ENCODE measurements at regions not wholly inside any gene's neighbourhood (a gene's known extent, or its start where the extent isn't known, plus 50 kb on each side); places are given as distances from the start of the nearest gene placed in this dataset.

- no peak for TF ChIP-seq CTCF (conservative IDR thresholded peaks at IDR 0.05)
- no peak overlapping the region for H3K27ac ChIP-seq
Measured at GRCh38 chr3:165519687-165520086, 317.5 kb downstream of the BCHE start.

DNA sequence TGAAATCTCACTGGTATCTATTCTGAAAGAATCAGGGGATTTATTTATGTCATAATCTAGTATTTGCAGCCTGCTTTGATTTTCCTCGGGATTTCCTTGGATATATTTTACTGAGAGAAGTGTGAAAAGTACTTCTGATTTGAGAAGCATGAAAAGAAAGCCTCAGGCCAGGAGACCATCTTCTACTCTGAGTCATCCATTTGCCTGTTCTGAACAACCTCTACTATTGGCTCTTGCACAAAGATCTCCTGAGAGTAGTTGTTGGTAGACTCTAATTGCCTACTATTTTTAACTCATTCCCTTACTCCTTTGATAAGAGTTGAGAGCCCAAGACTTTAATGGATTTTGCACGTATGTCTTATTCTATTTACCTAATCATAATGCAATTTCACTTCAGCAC lies 318.9 kb downstream of the BCHE start:
- H3K27ac ChIP-seq = no peak overlapping the region
- no peak for TF ChIP-seq CTCF (conservative IDR thresholded peaks at IDR 0.05)

GRCh38 chr3:165513715-165514701 lies 317.8 kb upstream of the SLITRK3 start:
- no peak for TF ChIP-seq CTCF (conservative IDR thresholded peaks at IDR 0.05)
- H3K27ac ChIP-seq = no peak overlapping the region

DNA sequence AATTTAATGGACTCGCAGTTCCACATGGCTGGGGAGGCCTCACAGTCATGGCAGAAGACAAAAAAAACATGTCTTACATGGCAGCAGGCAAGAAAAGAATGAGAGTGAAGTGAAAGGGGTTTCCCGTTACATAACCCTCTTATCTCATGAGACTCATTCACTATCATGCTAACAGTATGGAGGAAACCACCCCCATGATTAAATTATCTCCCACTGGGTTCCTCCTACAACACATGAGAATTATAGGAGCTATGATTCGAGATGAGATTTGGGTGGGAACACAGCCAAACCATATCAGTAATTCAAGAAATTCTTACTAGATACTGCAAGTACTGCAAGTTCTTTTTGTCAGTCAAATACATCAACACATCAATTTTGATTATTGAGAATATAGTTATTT lies 311.4 kb upstream of the SLITRK3 start:
- H3K27ac ChIP-seq = no peak overlapping the region
- no peak for TF ChIP-seq CTCF (conservative IDR thresholded peaks at IDR 0.05)

GRCh38 chr3:165507060-165507459 lies 310.9 kb upstream of the SLITRK3 start:
- TF ChIP-seq CTCF (conservative IDR thresholded peaks at IDR 0.05) = no peak
- no peak overlapping the region for H3K27ac ChIP-seq

- H3K27ac ChIP-seq = no peak overlapping the region
Measured at GRCh38 chr3:165505657-165506056, 309.5 kb upstream of the SLITRK3 start.

DNA sequence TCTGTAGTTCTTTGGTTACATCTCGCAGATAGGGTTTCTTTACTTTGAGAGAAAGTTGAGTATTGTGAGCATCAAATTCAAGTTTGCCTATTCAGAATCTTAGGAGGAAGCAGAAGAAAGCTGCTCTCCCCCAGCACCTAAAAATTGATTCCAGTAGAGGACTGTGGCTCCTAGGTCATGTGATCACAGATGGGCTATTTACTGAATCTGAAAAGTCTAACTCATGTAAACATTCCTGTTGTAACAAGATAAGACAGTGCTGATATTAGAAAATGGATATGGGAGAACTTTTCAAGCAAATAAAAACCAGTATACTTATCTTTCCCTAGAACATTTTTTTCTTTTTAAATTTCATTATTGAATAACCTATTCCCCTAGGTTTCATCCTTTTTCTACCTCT lies 308.4 kb upstream of the SLITRK3 start:
- H3K27ac ChIP-seq = no peak overlapping the region
- no peak for TF ChIP-seq CTCF (conservative IDR thresholded peaks at IDR 0.05)

More at GRCh38 chr3:165505657-165506056, 309.5 kb upstream of the SLITRK3 start:
- no peak for TF ChIP-seq CTCF (conservative IDR thresholded peaks at IDR 0.05)

All from VCaP (cell line).